GM23248 (cell line): ENCODE measurements at regions not wholly inside any gene's neighbourhood (a gene's known extent, or its start where the extent isn't known, plus 50 kb on each side); places are given as distances from the start of the nearest gene placed in this dataset.

Experiments used
- EZH2 ChIP-seq: fragments of 200-600 bp; sonication (generic); IDR thresholded peaks from 2 replicates; pipeline ENCODE4 v1.6.1; 2018; ENCODE audit warnings: antibody characterized with exemption, mild to moderate bottlenecking; ENCODE audit not compliant: insufficient read depth, poor library complexity, severe bottlenecking
- EZH2phosphoT487 ChIP-seq: fragments of 200-600 bp; sonication (generic); IDR thresholded peaks from 2 replicates; pipeline ENCODE4 v1.6.1; 2018; ENCODE audit warnings: antibody characterized with exemption, moderate library complexity, mild to moderate bottlenecking, low read depth; ENCODE audit not compliant: insufficient read depth

- TF ChIP-seq EZH2 (no peak), EZH2phosphoT487 (no peak)
Observed at GRCh38 chr1:215397843-215398242, 169.3 kb upstream of the KCTD3 start.
